Left forelimb (tissue), 1 donor: ENCODE measurements at regions not wholly inside any gene's neighbourhood (a gene's known extent, or its start where the extent isn't known, plus 50 kb on each side); places are given as distances from the start of the nearest gene placed in this dataset.

Experiments used
- DNase-seq: peaks from one replicate; pipeline ENCODE4 v3.0.0-alpha.2; 2018; ENCODE audit warnings: low spot score

GRCh38 chr2:16154501-16155280 is 214.3 kb downstream of the MYCN start:
- DNase-seq = no peak

GRCh38 chr2:16154061-16154460 is 213.7 kb downstream of the MYCN start:
- no peak for DNase-seq

DNA sequence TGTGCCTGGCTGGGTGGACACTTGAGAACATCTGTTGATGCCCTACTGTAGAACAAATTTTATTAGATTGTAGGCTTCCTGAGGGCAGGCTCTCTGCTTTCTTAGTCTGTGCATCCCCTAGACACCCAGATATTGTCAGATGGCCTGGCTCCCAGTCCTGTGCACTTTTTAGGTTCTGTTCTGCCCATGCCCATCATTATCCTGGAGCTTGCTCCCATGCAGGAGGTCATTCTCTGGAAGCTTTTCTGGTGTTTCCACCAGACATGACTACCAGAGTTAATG is 213.3 kb downstream of the MYCN start:
- no peak for DNase-seq

- no peak for DNase-seq
Observed at GRCh38 chr2:16152928-16153753, 212.8 kb downstream of the MYCN start.

- no peak for DNase-seq
Observed at GRCh38 chr2:16152071-16152927, 211.9 kb downstream of the MYCN start.

- no peak for DNase-seq
Observed at GRCh38 chr2:16151651-16152050, 211.3 kb downstream of the MYCN start.

GRCh38 chr2:16151281-16151570 is 210.9 kb downstream of the MYCN start:
- DNase-seq = no peak

GRCh38 chr2:16150456-16151280 is 210.3 kb downstream of the MYCN start:
- no peak for DNase-seq

- no peak for DNase-seq
Observed at GRCh38 chr2:16149349-16150243, 209.2 kb downstream of the MYCN start.

DNA sequence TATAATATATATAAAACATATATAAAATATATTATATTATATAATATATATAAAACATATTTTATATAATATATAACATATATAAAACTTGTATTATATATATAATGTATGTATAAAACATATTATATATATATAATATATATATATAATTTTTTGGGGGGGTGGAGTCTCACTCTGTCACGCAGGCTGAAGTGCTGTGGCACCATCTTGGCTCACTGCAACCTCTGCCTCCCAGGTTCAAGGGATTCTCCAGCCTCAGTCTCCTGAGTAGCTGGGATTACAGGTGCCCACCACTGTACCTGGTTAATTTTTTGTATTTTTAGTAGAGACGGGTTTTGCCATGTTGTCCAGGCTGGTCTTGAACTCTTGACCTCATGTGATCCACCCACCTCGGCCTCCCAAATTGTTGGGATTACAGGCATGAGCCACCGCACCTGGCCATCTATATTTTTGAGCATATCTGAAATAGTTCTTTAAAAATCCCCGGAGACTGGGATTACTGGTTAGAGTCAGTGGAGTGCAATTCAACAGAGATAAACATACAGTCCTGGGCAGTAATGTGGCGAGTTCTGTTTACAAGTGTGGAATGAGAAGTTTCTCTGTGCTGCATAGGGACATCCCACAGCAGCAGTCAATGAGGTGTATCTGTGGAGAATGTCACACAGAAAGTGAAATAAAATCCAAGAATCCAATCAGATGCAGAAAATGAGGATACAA is 208.4 kb downstream of the MYCN start:
- DNase-seq = no peak

GRCh38 chr2:16142383-16143361 is 202.3 kb downstream of the MYCN start:
- DNase-seq = no peak

- DNase-seq = no peak
Observed at GRCh38 chr2:16141641-16141921, 201.2 kb downstream of the MYCN start.

DNA sequence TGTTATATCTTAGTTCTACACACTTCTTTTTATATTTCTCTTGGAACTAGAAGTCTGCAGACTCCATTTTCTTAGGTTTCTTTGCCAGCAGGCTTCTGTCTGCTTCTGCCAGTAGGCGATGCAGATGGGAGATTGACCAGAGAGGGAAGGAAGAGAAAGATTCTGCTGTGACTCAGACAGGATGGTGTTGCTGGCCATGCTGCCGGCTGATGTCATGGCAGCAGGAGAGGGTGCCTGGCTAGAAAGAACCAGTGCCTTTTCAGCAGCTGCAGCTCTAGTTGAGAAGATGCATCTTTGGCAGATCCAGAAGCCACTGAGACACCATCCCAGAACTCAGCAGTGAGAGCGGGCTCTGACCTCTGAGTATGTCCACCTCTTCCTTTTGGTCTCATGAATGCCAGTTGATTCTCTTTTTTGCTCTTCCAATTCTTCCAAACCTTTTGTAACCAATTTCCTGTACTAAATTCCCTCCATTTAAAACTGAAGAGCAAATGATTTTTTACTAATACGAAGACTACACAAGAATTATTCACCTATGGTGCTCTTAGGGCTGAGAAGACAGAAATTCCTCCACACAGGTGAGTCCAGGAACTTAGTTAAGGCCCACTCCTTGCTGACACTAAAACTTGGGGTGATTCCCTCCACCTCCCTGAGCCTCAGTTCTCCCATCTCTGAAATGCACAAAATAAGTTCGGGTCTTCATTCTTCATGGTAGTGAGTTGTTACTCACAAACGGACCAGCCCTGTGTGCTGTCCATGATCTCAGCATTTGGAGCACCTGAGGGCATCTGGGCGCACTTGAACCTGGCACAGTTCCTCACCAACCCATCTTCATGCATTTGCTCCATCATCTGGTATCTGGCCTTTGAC is 200.7 kb downstream of the MYCN start:
- DNase-seq = no peak

DNA sequence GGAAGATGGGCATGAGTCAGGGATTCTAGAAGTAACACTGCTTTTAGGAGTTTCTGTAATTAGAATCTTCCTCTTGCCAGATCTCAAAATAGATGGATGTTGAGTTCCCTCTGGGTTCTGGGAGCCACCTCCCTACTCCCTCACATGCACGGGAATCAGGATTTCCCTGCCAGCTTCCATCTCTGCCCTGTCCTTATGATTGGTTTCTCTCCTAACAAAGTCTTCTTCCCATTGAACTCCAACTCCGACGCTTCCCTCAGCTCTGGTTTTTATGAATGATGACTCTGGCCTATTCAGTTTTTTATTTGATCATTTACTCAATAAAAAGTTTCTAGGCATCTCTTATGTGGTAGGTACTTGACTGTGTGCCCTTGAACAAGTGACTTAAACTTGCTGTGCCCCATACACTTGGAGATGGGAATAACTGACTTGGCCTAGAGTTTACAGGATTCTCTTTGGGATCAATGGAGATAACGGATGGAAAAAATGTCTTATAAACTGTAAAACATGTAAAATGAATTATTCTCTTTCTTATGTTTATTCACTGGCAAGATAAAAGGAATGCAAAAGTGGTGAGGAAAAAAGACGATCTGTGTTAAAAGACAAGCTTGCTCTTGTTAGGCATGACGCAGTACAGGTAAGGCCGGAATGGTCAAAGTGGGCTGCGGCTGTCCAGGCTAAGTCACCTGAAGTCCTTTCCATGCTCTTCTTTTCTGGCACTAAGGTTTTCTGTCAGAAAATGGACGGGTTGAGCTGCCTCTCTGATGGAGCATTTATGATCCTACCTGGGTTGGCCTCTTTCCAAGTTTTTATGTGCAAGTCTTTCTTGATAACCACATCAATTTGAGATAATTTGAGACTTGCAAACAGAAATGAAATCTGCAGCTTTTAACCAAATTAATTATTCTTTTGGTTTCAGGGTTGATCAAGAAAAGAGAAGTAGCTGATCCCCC is 199.6 kb downstream of the MYCN start:
- DNase-seq = no peak

DNA sequence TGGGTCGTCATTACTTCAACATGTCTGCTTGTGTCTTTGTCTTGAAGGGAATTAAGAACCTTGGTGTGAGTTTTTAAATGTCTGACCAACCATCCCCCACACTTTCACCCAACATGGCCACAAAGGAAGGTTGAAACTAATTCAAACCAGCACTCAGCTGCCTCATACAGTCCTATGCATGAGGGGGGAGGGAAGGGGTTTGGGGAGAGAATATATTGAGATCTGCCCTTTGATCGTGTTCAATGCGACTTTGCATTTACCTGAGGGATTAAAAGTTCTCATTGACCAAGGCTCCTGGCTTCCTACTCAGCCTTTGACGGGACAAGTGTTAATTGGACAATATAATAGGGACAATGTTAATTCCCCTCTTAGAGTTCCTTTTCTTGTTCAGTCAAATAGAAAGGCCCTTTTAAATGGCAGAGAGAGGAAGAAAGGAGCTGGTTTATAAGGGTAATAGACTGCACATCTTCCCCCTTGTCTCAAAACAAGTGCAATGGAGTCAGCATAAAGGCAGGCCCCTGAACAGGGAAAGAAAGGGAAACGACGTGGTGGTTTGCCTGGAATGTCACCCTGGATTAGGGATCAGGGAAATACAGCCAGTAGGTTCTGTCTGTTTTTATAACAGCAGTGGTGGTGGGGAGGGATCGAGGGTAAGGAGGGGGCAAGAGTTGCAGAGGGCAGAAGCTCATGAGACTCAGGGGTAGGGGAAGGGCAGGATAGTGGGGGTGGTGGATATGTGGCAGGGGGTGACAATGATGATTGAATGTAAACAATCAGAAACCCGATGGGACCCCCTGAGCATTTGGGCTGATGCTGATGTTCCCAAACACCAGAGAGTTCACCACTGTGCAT is 198.7 kb downstream of the MYCN start:
- DNase-seq = no peak

GRCh38 chr2:16137080-16137755 is 196.9 kb downstream of the MYCN start:
- DNase-seq = no peak
